GM18870 (cell line): ENCODE measurements at regions not wholly inside any gene's neighbourhood (a gene's known extent, or its start where the extent isn't known, plus 50 kb on each side); places are given as distances from the start of the nearest gene placed in this dataset.

ENCODE experiments used
- ATAC-seq: cut with Tn5 transposase; IDR thresholded peaks from one replicate; pipeline ENCODE4 v1.9.1; 2021; ENCODE audit warnings: moderate library complexity; ENCODE audit not compliant: unreplicated experiment

DNA sequence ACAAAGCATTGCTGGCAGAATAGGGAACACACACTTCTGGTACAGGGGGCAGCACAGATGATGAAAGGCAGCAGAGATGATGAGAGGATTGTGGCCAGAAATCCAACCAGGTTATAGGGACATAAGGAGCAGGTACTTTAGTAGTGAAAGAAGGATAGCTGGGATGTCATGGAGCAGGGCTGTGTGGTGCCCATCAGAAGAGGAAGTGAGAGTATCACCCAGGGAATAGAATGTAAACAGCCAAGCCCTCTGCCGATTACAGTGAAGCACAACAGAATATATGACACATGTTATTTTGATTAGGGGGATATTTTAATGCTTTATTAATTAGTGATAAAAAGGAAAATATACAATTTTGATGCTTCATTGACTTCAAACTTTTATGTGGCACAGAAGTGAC is 883.4 kb upstream of the CDH2 start:
- ATAC-seq: no peak

DNA sequence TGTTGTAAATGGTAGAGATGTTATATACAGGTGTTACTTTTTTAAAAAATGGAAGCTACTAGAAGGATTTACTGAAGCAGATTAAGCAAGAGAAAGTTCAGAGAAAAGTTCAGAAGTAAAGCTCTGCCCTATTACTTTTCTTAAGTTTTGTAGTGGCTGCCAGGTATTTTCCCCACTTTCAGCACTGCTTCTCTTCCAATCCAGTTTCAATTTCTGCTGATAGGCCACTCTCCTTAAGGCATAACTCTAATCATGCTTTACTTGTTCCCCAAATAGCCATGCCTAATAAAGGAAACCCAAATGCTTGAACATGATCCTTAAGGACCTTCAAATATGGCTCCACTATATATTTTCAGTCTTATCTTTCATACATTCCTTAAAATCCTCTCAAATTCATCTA is 880.8 kb upstream of the CDH2 start:
- ATAC-seq: no peak

DNA sequence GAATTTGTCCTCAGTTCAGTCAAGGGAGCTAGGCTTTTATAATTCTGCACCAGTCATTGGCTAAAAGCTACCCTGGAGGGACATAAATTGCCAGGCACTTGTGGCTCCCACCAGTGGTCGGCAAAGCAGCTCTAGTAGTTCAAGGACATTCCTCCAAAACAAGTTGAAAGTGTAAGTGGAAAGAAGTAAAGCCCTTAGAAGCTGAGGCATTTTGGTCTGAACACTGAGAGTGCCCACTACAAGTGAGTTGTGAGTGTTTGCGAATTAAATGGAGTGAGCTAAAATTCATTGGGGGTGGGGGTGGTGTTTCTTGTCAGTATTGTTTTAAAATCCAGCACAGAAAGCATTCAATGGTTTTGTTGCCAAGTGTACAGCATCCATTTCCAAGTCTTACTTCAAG is 879.9 kb upstream of the CDH2 start:
- no peak for ATAC-seq

DNA sequence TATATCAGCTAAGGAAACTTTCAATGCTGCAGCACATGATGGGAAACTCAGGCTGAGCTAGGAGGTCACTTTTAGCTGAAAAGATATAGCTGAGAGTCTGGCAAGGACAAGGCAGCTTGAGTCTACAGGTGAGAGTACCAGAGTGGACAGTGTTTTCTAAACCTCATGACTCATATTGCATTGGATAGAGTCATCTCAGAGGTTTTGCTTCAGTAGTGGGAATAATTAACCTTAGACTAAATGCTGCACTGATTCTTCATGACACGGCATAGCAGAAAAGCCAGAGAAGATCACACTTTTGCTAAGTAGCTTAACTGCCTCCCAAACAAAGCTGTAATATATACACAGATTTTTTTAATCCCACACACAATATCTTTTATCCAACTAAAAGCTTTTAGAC is 865.0 kb upstream of the CDH2 start:
- ATAC-seq: no peak

DNA sequence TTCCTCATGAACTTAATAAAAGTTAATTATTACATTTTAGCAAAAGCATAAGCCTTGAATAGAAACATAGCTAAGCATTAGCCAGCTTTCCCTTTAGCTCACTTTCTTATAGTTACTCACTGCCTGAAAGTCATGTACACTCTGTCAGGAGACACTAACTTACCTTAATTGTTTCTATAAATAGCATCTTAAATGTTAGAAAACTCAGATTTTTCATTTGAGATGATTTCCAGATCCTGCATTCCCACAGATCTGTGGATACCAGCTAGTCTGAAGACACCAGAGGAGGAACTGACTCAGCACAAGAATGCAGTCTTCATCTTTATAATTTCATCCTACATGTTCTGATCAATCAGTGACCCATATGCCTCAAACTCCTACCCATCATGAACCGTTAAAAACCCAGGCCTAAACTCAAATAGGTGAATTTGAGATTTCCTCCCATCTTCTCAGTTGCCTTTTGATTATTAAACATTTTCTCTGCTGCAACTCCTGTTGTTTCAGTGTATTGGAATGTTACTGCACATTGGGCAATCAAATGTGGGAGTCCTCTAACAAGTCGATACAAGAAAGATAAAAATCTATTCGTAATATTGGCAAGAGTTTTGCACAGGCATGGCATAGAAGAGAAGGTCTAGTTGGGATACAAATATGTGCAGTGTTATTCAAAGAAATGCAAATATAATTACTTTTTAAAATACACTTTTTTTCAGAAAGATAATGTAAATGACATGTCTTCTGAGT is 857.4 kb upstream of the CDH2 start:
- no peak for ATAC-seq

DNA sequence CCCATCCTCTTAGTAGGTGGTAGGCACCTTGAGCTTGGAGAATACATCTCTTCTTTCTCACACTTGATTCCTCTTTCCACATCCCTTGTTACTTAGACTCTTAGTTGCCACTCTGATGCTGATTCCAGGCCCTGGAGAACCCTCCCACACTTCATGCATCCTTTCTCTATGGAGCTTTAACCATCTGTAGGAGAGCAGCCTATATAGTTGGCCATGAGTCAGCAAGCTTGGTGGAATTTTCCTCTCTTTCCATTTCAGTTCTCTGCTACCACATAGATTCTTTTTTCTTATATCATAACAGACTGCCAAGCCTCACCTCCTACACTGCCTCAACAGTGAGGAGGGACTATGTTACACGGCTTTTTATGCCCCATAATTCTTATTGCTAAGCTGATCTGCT is 851.6 kb upstream of the CDH2 start:
- no peak for ATAC-seq

DNA sequence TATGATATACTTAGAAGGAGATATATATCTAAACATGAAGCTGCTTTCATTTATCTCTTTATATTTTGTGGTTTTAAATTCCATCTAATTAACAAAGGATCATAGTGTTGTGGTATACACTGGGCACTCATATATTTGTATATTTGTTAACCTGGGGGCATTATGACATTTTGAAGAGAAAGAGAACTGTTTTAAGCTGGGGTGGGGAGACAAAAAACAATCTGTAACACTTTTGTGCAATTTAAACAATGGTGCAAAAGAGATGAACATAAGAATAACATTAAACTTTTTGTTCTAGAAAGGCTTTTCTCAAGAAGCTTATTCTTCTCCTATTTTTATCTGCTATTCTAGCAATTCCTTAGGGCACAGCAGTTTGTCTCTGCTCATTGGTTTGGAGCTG is 842.0 kb upstream of the CDH2 start:
- ATAC-seq: no peak

DNA sequence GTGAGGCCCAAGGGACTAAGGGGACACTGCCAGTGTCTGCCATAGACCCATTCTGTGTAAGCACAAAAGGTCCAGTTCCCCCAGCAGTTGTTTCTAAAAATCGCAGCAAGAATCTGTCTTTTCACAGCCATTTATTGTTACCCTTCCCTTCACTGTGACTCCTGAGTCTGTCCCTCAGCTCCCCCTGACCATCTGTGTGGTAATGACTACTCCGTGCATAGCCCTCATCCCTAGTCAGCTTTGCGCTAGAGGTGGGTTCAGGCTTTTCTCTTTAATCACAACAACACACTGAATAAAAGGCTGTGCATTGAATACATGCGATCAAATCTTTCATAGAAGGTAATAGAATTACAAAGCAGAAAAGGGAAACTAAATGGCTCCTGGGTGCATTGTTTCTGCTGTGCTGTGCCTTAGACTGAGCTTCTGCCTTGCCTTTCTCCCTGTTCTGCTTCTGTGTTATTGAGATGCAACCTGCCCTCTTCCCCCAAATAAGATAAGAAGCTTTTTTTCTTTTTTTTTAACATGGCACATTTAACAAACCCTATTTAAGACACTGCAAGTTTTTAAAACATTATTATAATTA is 836.0 kb upstream of the CDH2 start:
- ATAC-seq: no peak

DNA sequence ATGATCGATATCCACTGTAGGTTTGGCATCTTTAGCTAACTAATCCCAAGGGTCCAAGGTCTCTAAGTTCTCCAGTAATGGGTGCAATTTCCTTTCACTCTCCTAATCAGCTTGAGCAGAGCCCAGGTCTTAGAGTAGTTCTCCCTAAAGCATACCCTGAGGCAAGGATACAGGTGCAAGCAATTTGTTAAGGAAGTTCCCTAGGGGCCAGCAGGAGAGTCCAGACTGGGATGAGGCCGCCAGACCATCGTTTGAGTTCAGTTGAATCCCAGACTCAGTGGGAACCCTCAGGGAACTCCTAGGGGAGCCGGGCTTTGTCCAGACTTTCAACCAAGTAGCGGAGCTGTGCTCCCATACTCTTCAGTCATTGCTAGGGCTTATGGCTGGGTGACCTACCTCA is 835.4 kb upstream of the CDH2 start:
- ATAC-seq: no peak

DNA sequence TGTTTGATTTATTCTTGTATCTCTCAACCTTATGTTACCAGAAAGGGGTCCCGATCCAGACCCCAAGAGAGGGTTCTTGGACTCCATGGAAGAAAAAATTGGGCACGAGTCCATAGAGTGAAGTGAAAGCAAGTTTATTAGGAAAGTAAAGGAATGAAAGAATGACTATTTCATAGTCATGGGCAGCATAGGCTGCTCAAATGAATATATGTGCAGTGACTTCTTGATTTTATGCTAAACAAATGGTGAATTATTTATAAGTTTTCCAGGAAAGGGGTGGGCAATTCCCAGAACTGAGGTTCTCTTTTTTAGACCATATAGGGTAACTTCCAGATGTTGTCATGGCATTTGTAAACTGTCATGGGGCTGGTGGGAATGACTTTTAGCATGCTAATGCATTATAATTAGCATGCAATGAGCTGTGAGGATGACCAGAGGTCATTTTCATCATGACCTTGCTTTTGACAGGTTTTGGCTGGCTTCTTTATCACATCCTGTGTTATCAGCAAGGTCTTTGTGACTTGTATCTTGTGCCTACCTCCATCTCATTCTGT is 832.4 kb upstream of the CDH2 start:
- no peak for ATAC-seq

DNA sequence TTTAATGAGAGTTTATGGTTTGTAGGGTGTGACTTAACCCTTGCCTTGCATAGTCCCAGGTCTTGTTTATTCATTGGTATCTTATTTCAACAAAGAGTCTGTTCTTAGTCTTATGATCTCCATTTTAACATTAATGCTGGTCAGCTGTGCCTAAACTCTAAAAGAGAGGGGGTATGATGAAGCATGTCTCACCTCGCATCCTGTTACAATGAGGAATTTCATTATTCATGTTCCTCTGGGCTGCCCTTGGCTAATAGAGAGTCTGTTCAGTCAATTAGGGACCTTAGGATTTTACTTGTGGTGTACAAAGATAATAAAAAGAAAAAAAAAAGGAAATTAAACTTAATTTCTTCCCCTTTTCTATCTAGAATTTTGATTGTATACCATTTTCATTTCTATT is 831.9 kb upstream of the CDH2 start:
- ATAC-seq: no peak

DNA sequence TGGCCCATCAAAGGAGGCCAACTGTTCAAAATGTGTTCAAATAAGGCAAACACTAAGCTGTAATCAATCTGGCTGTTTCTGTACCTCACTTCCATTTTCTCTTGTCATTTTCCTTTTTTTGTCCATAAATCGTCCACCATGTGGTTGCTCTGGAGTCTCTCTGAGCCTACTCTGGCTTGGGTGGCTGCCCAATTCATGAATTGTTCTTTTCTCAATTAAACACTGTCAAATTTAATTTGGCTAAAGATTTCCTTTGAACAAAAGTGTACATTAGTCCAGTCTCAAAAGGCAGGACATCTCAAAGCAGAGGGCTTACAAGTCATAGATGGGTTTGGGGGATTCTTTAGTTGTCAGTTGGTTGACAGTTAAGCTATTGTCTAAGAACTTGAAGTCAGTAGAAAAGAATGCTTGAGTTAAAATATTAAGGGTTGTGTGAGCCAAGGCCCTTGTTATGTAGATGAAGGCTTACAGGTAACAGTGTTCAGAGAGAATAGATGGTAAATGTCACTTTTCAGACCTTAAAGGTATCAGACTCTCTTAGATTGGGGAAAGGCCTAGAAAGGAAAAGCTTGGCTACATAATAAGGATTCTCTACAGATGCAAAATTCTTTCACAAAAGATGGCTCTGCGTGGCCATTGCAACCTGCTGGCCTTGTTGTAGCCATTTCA is 831.2 kb upstream of the CDH2 start:
- ATAC-seq: no peak

DNA sequence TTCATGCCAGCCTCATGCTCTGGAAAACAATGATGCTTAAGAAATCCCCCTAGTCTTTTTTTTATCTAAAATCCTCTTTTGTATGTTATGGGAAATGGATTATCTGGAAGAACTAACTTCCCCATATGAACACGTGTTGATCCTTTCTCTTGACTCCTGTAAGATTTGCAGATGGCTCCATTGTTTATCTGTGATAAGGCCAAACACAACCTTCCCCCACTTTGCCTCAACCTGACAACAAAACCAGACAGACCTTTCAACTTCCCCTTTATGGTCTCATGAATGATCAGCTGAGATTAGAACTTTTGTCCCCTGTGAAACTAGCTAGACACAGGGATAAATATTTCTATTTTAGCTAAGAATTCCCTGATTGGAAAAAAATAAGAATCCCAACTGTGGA is 828.0 kb upstream of the CDH2 start:
- ATAC-seq: no peak

DNA sequence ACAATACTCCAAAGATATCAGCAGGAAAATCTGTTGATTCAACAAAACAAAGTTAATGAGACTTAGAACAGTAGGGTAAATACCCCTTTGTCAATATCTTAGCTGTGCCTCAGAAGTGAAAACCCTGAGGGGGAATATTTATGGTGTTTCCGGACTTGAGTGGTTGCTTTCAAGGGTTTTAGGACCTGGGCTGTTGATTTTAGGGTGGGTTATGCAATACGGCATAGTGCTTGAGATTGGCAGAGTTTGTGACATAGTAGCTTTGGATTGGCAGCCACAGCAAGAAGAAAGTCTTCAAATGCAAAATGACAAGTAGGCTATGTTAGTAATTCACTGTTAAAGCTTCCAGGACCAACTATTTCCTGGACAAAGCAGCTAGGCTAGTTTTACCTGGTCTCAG is 826.3 kb upstream of the CDH2 start:
- ATAC-seq: no peak

DNA sequence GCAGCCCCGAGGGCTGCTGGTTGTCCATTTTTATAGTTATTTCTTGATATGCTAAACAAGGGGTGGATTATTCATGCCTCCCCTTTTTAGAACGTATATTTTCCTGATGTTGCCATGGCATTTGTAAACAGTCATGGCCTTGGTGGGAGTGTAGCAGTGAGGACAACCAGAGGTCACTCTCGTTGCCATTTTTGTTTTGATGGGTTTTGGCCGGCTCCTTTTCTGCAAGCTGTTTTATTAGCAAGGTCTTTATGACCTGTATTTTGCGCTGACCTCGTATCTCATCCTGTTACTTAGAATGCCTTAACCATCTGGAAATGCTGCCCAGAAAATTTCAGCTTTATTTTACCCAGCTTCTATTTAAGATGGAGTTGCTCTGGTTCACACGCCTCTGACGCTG is 825.8 kb upstream of the CDH2 start:
- no peak for ATAC-seq

DNA sequence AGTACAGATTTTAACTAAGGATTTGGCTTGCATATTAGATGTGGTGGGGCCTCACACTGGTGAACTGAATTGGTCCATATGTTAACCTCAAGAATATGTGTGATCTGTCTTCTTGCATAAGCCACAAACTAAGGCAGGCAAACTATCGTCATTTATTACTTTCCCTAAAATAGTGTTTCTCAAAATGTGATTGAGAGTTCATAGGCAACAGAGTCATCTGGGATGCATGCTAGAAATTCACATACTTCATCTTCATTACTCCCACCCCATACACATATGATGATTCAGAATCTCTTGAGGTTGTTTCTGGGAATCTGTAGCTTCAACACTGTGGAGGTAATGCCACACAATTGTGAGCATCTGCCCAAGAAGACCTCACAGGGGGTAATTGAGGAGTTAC is 822.8 kb upstream of the CDH2 start:
- ATAC-seq: no peak

DNA sequence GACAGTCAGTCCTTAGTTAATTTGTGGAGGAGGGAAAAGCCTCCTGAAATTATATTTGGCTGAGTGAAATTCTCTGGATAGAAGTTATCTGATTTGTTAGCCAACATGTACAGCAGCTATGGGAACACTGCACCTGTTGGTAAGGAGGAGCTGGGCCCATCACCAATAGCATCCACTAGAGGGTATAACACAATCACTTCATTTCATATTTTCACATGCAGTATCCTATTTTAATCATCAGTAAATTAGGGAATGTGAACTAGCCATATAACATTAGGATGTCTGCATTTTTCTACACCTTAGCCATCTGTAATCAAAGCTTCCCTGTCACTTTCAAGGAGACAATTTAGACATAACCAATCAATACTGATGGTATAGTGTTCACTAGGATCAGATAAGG is 818.4 kb upstream of the CDH2 start:
- no peak for ATAC-seq

DNA sequence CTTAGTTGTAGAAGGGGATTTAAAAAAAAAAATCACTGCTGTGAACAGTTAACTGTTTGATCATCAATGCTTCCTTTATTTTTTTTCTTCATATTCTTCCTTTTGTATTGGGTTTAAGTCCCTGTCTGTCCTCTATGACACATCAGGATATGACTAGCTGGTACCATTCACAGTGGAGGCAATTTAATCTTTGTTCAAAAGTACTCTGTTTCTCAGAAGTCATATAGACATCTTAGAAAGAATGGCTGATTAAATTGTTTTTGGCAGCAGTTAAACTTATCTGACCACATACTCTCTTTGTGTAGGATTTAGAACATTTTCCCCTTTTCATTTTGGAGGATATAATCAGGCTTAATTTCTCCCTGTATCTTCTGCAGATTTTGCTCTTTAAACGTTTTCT is 807.8 kb upstream of the CDH2 start:
- ATAC-seq: no peak

DNA sequence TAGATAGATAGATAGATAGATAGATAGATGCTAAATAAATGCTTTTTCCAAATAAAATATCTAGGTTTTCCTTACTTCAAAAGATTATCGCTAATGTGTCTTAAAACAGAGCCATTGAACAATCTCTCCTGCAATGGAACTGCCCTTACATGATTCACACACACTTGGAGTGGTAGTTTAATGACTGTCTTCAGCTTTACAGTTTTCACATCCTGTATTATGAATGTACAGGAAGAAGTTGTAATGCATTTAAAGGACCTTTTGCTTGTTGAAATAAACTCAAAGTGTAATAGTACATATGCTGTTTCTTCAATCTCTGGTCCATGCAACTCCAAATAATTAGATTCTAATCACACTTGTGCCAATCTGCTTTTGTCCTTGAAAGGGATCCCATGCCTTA is 797.6 kb upstream of the CDH2 start:
- no peak for ATAC-seq

DNA sequence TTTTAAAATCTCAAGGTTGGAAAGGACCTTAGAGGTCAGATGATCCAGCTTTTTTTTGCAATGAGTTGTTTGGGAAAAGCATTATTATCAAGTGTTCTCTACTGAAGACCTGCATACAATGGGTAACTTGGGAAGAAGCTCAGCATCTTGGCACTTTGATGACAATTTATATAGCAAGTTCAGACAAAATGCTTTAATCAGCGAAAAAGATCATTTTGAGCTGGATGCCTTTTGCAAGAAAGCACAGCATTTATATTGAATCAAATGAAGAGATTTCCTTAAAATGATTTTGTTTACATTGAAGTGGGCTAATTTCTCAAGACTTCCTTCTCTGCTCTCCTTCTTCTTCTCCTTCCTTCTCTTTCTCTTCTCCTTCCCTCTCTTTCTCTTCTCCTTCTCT is 796.4 kb upstream of the CDH2 start:
- no peak for ATAC-seq

DNA sequence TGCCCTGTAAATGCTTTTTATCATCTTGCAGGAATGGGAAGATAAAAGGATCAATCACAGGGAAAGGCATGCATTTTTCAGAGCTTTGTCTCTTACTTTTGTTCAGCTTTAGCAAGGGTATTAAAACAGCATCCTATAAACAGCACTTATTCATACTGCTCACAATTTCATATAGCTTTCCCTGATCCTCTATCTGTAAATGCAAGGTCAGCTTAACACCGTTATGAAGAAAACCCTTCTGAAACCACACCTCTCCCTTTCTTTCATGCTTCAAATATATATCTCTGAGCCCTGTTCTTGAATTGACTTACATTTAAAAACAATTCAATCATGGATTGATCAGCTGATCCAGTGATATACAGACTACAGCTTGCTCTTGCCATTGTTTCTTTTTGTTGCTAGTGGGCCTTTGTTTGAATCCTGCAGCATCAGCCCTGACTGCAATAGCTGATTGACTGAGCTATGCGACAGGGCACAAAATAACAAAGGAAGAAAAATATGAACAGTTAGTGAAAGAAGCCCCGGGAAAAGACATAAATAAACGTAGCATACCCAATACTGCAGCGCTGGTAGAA is 795.5 kb upstream of the CDH2 start:
- ATAC-seq: no peak

DNA sequence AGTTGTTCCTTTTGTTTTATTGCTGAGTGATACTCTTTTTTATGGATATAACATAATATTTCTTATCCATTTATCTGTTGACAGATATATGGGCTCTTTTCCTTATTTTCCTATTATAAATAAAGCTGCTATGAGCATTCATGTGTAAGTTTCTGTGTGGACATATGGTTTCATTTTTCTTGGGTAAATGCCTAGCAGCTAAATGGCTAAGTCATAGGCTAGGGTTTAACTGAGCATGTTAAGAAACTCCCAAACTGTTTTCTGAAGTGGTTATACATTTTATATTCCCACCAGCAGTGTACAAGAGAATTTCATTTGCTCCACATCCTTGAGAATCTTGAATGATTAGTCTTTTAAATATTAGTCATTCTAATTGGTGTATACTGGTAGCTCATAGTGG is 786.6 kb upstream of the CDH2 start:
- ATAC-seq: no peak
